ENCODE measurements at regions not wholly inside any gene's neighbourhood (a gene's known extent, or its start where the extent isn't known, plus 50 kb on each side); places are given as distances from the start of the nearest gene placed in this dataset.

DNA sequence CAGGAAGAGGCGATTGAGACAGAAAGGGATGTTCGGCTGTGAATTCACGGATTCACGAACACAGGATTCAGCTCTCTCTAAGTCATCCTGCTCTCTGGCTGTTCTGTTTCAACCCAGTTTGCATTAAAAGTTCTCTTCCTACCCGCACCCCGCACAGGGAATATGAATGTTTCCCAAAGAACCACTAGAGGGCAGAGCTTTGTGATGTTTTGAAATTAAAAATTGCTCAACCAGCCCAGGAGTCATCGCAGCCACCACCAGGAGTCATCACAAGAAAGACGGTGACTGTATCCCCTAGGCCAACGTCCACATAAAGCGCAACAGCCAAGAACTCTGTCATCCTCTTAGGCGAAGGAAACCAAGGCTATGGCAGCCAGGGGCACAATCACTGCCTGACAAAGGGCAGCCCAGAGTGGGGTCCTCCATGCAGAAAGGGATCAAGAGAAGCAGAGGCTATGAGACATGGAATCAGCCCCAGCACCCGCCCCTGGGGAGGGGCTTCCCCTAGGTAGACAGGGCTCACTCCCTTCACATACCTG lies 122.4 kb downstream of the WT1 start:
- Histone ChIP-seq H3K4me1 (no peaks in the 10 kb centered on the region), H3K4me3 (no peak overlapping the region), H3K27me3 (no peaks in the 10 kb centered on the region), H3K27ac (no peak overlapping the region), H3K9me3 (no peaks in the 10 kb centered on the region), H3K36me3 (no peaks in the 10 kb centered on the region)
- intact Hi-C loops (cut with DNase I): no loop called here
- TF ChIP-seq POLR2A (IDR thresholded peaks at IDR 0.05): no peak
- TF ChIP-seq, protein P1, sequence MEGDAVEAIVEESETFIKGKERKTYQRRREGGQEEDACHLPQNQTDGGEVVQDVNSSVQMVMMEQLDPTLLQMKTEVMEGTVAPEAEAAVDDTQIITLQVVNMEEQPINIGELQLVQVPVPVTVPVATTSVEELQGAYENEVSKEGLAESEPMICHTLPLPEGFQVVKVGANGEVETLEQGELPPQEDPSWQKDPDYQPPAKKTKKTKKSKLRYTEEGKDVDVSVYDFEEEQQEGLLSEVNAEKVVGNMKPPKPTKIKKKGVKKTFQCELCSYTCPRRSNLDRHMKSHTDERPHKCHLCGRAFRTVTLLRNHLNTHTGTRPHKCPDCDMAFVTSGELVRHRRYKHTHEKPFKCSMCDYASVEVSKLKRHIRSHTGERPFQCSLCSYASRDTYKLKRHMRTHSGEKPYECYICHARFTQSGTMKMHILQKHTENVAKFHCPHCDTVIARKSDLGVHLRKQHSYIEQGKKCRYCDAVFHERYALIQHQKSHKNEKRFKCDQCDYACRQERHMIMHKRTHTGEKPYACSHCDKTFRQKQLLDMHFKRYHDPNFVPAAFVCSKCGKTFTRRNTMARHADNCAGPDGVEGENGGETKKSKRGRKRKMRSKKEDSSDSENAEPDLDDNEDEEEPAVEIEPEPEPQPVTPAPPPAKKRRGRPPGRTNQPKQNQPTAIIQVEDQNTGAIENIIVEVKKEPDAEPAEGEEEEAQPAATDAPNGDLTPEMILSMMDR (IDR thresholded peaks at IDR 0.05): peak; percentile 47 to 67 (median 60)
- ATAC-seq (peak; percentile 87 to 95 (median 90)), DNase-seq (peak in 1 of 3 donors; percentile 28)
- 17% methylated on average over 10 of the region's 12 CpGs for whole genome bisulfite sequencing (ENCODE audit: insufficient coverage, low coverage, low lambda C conversion rate, missing lambda C conversion rate)

DNA sequence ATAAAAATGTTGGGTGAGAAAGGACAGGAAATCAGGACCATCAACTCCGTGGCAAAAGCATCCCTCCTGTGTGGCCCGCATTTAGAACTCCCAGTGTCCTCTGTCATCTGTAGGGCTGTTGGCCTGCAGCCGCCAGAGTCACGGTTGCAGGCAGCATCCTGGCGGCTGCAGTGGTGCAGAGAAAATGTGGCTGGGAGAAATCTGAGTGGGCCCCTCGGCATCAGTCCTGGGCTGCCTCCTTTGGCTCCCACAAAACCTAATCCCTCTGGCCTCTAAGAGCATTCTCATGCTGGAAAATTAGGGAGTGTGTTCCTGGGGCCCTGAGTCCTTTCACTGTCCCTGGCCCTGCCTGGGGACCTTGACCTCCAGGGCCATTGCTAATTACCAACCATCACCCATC lies 121.9 kb downstream of the WT1 start:
- Histone ChIP-seq H3K27me3 (no peaks in the 10 kb centered on the region), H3K4me3 (no peak overlapping the region), H3K36me3 (no peaks in the 10 kb centered on the region), H3K9me3 (no peaks in the 10 kb centered on the region), H3K27ac (no peak overlapping the region), H3K4me1 (no peaks in the 10 kb centered on the region)
- TF ChIP-seq POLR2A (IDR thresholded peaks at IDR 0.05): no peak
- TF ChIP-seq, protein P1 (IDR thresholded peaks at IDR 0.05): no peak
- DNase-seq: no peak
- no peak for ATAC-seq
- intact Hi-C loops (cut with DNase I): no loop called here
- WGBS (ENCODE audit: insufficient coverage, low coverage, low lambda C conversion rate, missing lambda C conversion rate): 83% methylated on average over 6 of the region's 6 CpGs

DNA sequence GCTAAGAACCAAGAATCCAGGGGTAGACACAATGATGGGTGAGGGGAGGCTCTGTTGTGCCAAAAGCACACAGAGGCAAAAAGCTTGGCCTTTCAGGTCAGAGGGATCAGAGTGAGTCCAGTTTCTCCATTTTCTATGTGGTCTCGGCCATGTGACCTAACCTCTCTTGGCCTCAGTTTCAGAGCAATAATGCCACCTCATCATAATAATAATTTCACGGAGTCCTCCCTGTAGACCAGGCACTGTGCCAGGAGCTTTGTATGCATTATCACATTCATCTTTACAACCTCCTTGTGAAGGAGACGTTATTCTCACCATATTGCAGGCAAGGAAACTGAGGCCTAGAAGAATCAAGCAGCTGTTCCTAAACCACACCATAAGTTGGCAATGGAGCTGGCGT lies 120.2 kb downstream of the WT1 start:
- Histone ChIP-seq H3K4me3 (no peak overlapping the region), H3K27me3 (no peaks in the 10 kb centered on the region), H3K9me3 (no peaks in the 10 kb centered on the region), H3K27ac (no peak overlapping the region), H3K4me1 (no peaks in the 10 kb centered on the region), H3K36me3 (no peaks in the 10 kb centered on the region)
- TF ChIP-seq POLR2A (IDR thresholded peaks at IDR 0.05): no peak
- TF ChIP-seq, protein P1 (IDR thresholded peaks at IDR 0.05): no peak
- ATAC-seq: no peak
- no peak for DNase-seq
- 70% methylated on average over 4 of the region's 4 CpGs for WGBS (ENCODE audit: insufficient coverage, low coverage, low lambda C conversion rate, missing lambda C conversion rate)
- intact Hi-C loops (cut with DNase I): no loop called here

DNA sequence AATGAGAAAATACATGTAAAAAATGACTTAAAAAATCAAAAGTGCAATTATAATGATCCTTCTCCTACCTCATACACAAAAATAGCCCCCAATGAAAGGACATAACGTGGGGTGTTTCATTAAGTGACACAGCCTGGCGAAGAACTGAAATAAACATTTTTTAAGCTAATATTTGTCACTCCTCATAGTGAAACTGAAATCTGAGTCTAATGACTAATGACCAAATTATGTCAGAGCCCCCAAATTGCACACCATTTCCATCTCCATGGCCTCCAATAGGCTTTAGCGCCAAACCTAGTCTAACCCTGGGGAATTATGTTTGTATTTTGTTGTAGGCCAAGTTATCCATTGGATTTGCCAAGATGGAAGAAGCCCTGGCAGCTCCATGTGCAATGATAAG lies 119.1 kb downstream of the WT1 start:
- no peak for ATAC-seq
- DNase-seq: no peak
- intact Hi-C loops (cut with DNase I): no loop called here
- Histone ChIP-seq H3K36me3 (no peaks in the 10 kb centered on the region), H3K4me3 (no peak overlapping the region), H3K27me3 (no peaks in the 10 kb centered on the region), H3K27ac (no peak overlapping the region), H3K4me1 (no peaks in the 10 kb centered on the region), H3K9me3 (no peaks in the 10 kb centered on the region)
- TF ChIP-seq, protein P1 (IDR thresholded peaks at IDR 0.05): no peak
- no peak for TF ChIP-seq POLR2A (IDR thresholded peaks at IDR 0.05)
- WGBS (ENCODE audit: insufficient coverage, low coverage, low lambda C conversion rate, missing lambda C conversion rate): 77% methylated on average over 3 of the region's 3 CpGs
